ENCODE measurements at regions not wholly inside any gene's neighbourhood (a gene's known extent, or its start where the extent isn't known, plus 50 kb on each side); places are given as distances from the start of the nearest gene placed in this dataset.

- Histone ChIP-seq H3K36me3 (ENCODE audit: insufficient read depth in 1 of 2, low read depth in 1 of 2) (no peaks in the 10 kb centered on the region), H3K4me1 (no peaks in the 10 kb centered on the region), H3K4me3 (no peak overlapping the region), H3K27me3 (ENCODE audit: insufficient read depth in 3 of 3, low read length in 2 of 3) (peaks cover 0 to 74% (median 0%) of the 10 kb centered on the region in 3 donors), H3K9me3 (no peaks in the 10 kb centered on the region), H3K27ac (no peak overlapping the region)
- ATAC-seq (no peak), DNase-seq (no peak)
- WGBS, 3 donors: 72 to 79% (median 76%) methylated on average over 3 of the region's 3 CpGs
- TF ChIP-seq, protein P1, sequence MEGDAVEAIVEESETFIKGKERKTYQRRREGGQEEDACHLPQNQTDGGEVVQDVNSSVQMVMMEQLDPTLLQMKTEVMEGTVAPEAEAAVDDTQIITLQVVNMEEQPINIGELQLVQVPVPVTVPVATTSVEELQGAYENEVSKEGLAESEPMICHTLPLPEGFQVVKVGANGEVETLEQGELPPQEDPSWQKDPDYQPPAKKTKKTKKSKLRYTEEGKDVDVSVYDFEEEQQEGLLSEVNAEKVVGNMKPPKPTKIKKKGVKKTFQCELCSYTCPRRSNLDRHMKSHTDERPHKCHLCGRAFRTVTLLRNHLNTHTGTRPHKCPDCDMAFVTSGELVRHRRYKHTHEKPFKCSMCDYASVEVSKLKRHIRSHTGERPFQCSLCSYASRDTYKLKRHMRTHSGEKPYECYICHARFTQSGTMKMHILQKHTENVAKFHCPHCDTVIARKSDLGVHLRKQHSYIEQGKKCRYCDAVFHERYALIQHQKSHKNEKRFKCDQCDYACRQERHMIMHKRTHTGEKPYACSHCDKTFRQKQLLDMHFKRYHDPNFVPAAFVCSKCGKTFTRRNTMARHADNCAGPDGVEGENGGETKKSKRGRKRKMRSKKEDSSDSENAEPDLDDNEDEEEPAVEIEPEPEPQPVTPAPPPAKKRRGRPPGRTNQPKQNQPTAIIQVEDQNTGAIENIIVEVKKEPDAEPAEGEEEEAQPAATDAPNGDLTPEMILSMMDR (IDR thresholded peaks at IDR 0.05): no peak
- intact Hi-C loops (cut with DNase I): no loop called here
These were observed 58.3 kb downstream of the FRMPD3 start for GRCh38 chrX:107507744-107508117.

DNA sequence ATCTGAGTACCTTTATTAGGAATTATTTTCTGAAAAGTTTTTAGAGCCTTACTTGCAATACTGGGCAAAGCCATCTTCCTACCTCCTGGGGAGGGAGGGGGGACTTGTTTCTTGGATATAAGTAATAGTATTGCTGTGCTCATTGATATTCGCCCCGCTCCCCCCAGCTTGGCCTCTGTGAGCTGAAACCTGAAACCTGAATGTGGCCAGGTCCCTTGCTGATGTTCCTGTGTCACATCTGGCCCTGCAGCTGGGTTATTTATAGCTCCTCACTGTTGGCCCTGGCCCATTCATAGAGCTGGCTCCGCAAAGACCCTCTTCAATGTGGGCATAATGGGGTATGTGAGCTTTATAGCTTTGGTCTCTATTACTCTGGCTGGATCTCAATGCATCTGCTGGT, 59.5 kb downstream of the FRMPD3 start:
- Histone ChIP-seq H3K9me3 (no peaks in the 10 kb centered on the region), H3K27me3 (ENCODE audit: insufficient read depth in 3 of 3, low read length in 2 of 3) (peaks cover 0 to 70% (median 0%) of the 10 kb centered on the region in 3 donors), H3K27ac (no peak overlapping the region), H3K36me3 (ENCODE audit: insufficient read depth in 1 of 2, low read depth in 1 of 2) (no peaks in the 10 kb centered on the region), H3K4me3 (no peak overlapping the region), H3K4me1 (no peaks in the 10 kb centered on the region)
- ATAC-seq: no peak
- intact Hi-C loops (cut with DNase I): no loop called here
- TF ChIP-seq, protein P1 (IDR thresholded peaks at IDR 0.05): no peak
- DNase-seq: no peak
- WGBS, 3 donors: 82 to 92% (median 89%) methylated on average over 1 to 3 of the region's 3 CpGs

- Histone ChIP-seq H3K4me1 (no peaks in the 10 kb centered on the region), H3K27me3 (ENCODE audit: insufficient read depth in 3 of 3, low read length in 2 of 3) (peaks cover 0 to 42% (median 0%) of the 10 kb centered on the region in 3 donors), H3K4me3 (no peak overlapping the region), H3K27ac (no peak overlapping the region), H3K9me3 (no peaks in the 10 kb centered on the region), H3K36me3 (ENCODE audit: insufficient read depth in 1 of 2, low read depth in 1 of 2) (no peaks in the 10 kb centered on the region)
- no peak for DNase-seq
- 57 to 90% (median 81%) methylated on average over 2 of the region's 2 CpGs for WGBS, 3 donors
- TF ChIP-seq, protein P1 (IDR thresholded peaks at IDR 0.05): no peak
- intact Hi-C loops (cut with DNase I): no loop called here
- ATAC-seq: no peak
These were observed 65.5 kb downstream of the FRMPD3 start for GRCh38 chrX:107514944-107515343.

DNA sequence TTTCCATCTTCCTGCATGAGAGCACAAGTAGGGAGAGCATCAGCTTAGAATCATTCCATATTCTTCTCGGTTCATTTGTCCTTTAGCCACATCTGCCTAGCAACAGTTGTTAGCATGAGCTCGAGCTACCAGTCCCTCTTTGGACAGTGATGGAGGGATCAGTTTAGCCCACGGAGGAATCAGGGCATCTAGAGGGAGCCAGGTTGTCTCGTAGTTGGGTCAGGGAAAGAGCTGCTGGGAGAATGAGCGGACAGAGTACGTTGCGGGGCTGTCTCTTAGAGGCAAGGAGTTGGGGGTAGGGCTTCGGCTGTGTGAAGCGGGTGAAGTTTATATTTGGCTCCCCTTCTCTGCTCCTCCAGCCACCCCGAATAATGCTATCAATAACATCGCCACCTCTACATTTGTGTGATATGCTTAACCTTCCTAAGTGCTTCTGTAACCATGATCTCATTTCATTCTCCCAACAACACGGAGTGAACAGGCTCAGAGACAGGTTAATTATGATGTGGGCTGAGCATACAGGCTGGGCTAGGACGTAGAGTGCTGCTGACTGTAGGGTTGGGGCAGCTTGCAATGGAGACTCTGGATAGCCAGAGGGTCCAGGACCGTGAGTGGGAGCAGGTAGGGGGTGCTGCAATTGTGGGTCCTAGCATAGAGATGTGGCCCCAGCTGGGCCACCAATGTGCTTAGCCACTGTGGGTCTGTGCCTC, 72.6 kb downstream of the FRMPD3 start:
- intact Hi-C loops (cut with DNase I): no loop called here
- Histone ChIP-seq H3K9me3 (no peaks in the 10 kb centered on the region), H3K4me3 (no peak overlapping the region), H3K36me3 (ENCODE audit: insufficient read depth in 1 of 2, low read depth in 1 of 2) (no peaks in the 10 kb centered on the region), H3K27ac (no peak overlapping the region), H3K27me3 (ENCODE audit: insufficient read depth in 3 of 3, low read length in 2 of 3) (peaks cover 0 to 29% (median 0%) of the 10 kb centered on the region in 3 donors), H3K4me1 (no peaks in the 10 kb centered on the region)
- no peak for DNase-seq
- WGBS, 3 donors: 64 to 77% (median 76%) methylated on average over 14 of the region's 14 CpGs
- TF ChIP-seq, protein P1 (IDR thresholded peaks at IDR 0.05): no peak
- ATAC-seq: no peak

GRCh38 chrX:107522901-107523300, 73.4 kb downstream of the FRMPD3 start:
- H3K36me3 ChIP-seq (ENCODE audit: insufficient read depth in 1 of 2, low read depth in 1 of 2): no peaks in the 10 kb centered on the region
- H3K4me1 ChIP-seq: no peaks in the 10 kb centered on the region
- intact Hi-C loops (cut with DNase I): no loop called here
- ATAC-seq (no peak), DNase-seq (no peak)
- peaks cover 0 to 25% (median 0%) of the 10 kb centered on the region in 3 donors for H3K27me3 ChIP-seq (ENCODE audit: insufficient read depth in 3 of 3, low read length in 2 of 3)
- WGBS, 3 donors: 71 to 75% methylated on average over 2 of the region's 2 CpGs; no CpG with 5 or more reads in 1 of the 3 donors
- TF ChIP-seq, protein P1 (IDR thresholded peaks at IDR 0.05): no peak
- H3K9me3 ChIP-seq: no peaks in the 10 kb centered on the region
- no peak overlapping the region for H3K4me3 ChIP-seq
- H3K27ac ChIP-seq: no peak overlapping the region

Data from psoas muscle (tissue), 7 donors.